BLaER1 treated with 17β-estradiol and CSF1 and Interleukin-3, amounts not matched to agents 10 nM and 100 nM (cell line): ENCODE measurements at regions not wholly inside any gene's neighbourhood (a gene's known extent, or its start where the extent isn't known, plus 50 kb on each side); places are given as distances from the start of the nearest gene placed in this dataset.

ENCODE experiments used
- H3K27ac ChIP-seq, 11 experiments: shearing (Covaris generic); formaldehyde crosslinking; 2 replicates each; pipeline ENCODE4 v1.8.1; 2022
- H3K27me3 ChIP-seq, 11 experiments: shearing (Covaris generic); formaldehyde crosslinking; 2 replicates each; pipeline ENCODE4 v1.8.1; 2022
- H3K36me3 ChIP-seq, 11 experiments: shearing (Covaris generic); formaldehyde crosslinking; 2 replicates each; pipeline ENCODE4 v1.8.1; 2022
- H3K4me1 ChIP-seq, 10 experiments: shearing (Covaris generic); formaldehyde crosslinking; 2 replicates each; pipeline ENCODE4 v1.8.1; 2022
- H3K4me2 ChIP-seq, 11 experiments: shearing (Covaris generic); formaldehyde crosslinking; 2 replicates each; pipeline ENCODE4 v1.8.1; 2022
- H3K4me3 ChIP-seq, 10 experiments: shearing (Covaris generic); formaldehyde crosslinking; 2 replicates each; pipeline ENCODE4 v1.8.1; 2022
- H3K9ac ChIP-seq, 11 experiments: shearing (Covaris generic); formaldehyde crosslinking; 2 replicates each; pipeline ENCODE4 v1.8.1; 2022
- H3K9me3 ChIP-seq, 11 experiments: shearing (Covaris generic); formaldehyde crosslinking; replicated peaks in 1 of 11; 2 replicates each; pipeline ENCODE4 v1.8.1; 2022
- H4K20me1 ChIP-seq, 11 experiments: shearing (Covaris generic); formaldehyde crosslinking; 2 replicates each; pipeline ENCODE4 v1.8.1; 2022
- Cebpa-rat ChIP-seq, 11 experiments: shearing (Covaris generic); IDR thresholded peaks; 2 replicates each; pipeline ENCODE4 v1.8.1; 2022

DNA sequence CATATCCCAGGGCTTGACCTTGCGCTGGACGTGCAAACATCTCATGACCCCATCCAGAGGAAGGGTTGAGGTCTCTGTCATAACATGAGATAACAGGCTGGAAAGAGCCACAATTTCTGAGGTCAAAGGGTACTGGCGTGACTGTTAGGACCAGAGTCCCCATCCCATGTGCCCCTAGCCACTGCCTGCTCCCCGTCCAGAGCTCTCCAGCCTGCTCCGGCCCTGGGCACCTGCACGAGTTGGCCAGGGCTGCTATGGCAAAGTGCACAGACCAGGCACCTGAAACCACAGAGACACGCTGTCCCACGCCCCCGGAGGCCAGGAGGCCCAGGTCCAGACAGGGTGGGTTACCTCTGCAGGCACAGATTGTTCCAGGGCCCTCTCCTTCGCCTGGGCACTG is 58.9 kb downstream of the SHANK2 start:
- Histone ChIP-seq H3K27me3 (no peaks in the 10 kb centered on the region), H3K27ac (no peak overlapping the region), H3K4me3 (no peak overlapping the region), H3K36me3 (no peaks in the 10 kb centered on the region), H3K4me1 (peaks cover 0 to 8% (median 2%) of the 10 kb centered on the region in 10 experiments; a peak in 7 of 20 replicates), H3K9ac (no peak overlapping the region), H4K20me1 (no peaks in the 10 kb centered on the region), H3K4me2 (no peak overlapping the region), H3K9me3 (no peaks in the 10 kb centered on the region)
- TF ChIP-seq Cebpa-rat (IDR thresholded peaks at IDR 0.05) = no peak

GRCh38 chr11:71192629-71193028 is 59.7 kb downstream of the SHANK2 start:
- Histone ChIP-seq H3K4me3 (no peak overlapping the region), H3K4me2 (no peak overlapping the region), H3K27me3 (no peaks in the 10 kb centered on the region), H3K36me3 (no peaks in the 10 kb centered on the region), H4K20me1 (no peaks in the 10 kb centered on the region), H3K4me1 (peaks cover 0 to 8% (median 2%) of the 10 kb centered on the region in 10 experiments; a peak in 7 of 20 replicates), H3K9me3 (no peaks in the 10 kb centered on the region), H3K27ac (no peak overlapping the region), H3K9ac (no peak overlapping the region)
- TF ChIP-seq Cebpa-rat (IDR thresholded peaks at IDR 0.05) = no peak

GRCh38 chr11:71191201-71191600 is 61.2 kb downstream of the SHANK2 start:
- TF ChIP-seq Cebpa-rat (IDR thresholded peaks at IDR 0.05) = no peak
- Histone ChIP-seq H3K4me1 (no peaks in the 10 kb centered on the region), H3K9me3 (no peaks in the 10 kb centered on the region), H3K36me3 (no peaks in the 10 kb centered on the region), H3K27me3 (no peaks in the 10 kb centered on the region), H3K4me2 (no peak overlapping the region), H3K9ac (no peak overlapping the region), H4K20me1 (no peaks in the 10 kb centered on the region), H3K27ac (no peak overlapping the region), H3K4me3 (no peak overlapping the region)

- H3K9me3 ChIP-seq = no peaks in the 10 kb centered on the region
- H3K4me3 ChIP-seq = no peak overlapping the region
- no peak overlapping the region for H3K4me2 ChIP-seq
- H4K20me1 ChIP-seq = no peaks in the 10 kb centered on the region
- no peaks in the 10 kb centered on the region for H3K4me1 ChIP-seq
- no peak for TF ChIP-seq Cebpa-rat (IDR thresholded peaks at IDR 0.05)
- H3K27ac ChIP-seq = no peak overlapping the region
- H3K36me3 ChIP-seq = no peaks in the 10 kb centered on the region
- H3K9ac ChIP-seq = no peak overlapping the region
- no peaks in the 10 kb centered on the region for H3K27me3 ChIP-seq
These were observed 61.8 kb downstream of the SHANK2 start for GRCh38 chr11:71190551-71190950.

- H4K20me1 ChIP-seq = no peaks in the 10 kb centered on the region
- no peak for TF ChIP-seq Cebpa-rat (IDR thresholded peaks at IDR 0.05)
- H3K27ac ChIP-seq = no peak overlapping the region
- H3K36me3 ChIP-seq = no peaks in the 10 kb centered on the region
- H3K4me1 ChIP-seq = no peaks in the 10 kb centered on the region
- no peaks in the 10 kb centered on the region for H3K9me3 ChIP-seq
- no peak overlapping the region for H3K4me2 ChIP-seq
- no peaks in the 10 kb centered on the region for H3K27me3 ChIP-seq
- H3K9ac ChIP-seq = no peak overlapping the region
- H3K4me3 ChIP-seq = no peak overlapping the region
These were observed 62.5 kb downstream of the SHANK2 start for GRCh38 chr11:71189768-71190315.

DNA sequence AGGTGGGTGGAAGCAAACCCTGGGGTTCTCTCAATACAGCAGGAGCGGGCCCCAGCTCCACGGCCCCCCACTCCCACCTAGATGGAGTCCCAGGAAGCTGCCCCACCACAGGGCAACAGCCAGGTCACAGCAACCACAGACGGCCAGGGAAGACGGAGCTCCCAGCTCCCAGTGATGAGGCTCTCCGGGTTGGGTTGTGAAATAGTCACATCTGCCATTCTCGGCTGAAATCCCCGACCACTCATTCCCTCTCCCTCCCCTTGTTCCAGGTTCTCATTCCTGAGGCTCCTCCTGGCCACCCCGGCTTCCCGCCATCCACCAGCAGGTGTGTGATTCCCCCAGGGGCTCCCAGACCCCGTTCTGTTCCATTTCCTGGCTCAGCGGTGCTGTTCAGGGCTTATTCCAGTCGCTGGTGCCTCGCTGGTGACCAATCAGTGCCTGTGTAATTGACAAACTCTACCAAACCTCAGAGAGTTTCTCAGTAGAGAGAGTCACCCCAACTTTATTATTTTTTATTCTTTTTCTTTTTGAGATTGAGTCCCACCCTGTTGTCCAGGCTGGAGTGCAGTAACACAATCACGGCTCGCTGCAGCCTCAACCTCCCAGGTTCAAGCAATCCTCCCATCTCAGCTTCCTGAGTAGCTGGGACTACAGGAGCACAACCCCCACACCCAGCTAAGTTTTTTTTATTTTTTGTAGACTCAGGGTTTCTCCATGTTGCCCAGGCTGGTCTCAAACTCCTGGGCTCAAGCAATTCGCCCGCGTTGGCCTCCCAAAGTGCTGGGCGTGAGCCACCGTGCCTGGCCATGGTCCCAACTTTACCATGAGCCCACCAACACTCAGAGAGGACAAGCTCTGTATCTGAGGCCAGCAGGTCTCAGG is 63.2 kb downstream of the SHANK2 start:
- Histone ChIP-seq H4K20me1 (no peaks in the 10 kb centered on the region), H3K4me3 (no peak overlapping the region), H3K36me3 (no peaks in the 10 kb centered on the region), H3K9ac (no peak overlapping the region), H3K27me3 (no peaks in the 10 kb centered on the region), H3K4me1 (no peaks in the 10 kb centered on the region), H3K9me3 (no peaks in the 10 kb centered on the region), H3K27ac (no peak overlapping the region), H3K4me2 (no peak overlapping the region)
- TF ChIP-seq Cebpa-rat (IDR thresholded peaks at IDR 0.05) = no peak

- H3K4me3 ChIP-seq = no peak overlapping the region
- H3K9me3 ChIP-seq = no peaks in the 10 kb centered on the region
- no peaks in the 10 kb centered on the region for H3K4me1 ChIP-seq
- H3K27ac ChIP-seq = no peak overlapping the region
- no peaks in the 10 kb centered on the region for H3K27me3 ChIP-seq
- no peak overlapping the region for H3K4me2 ChIP-seq
- H3K36me3 ChIP-seq = no peaks in the 10 kb centered on the region
- no peaks in the 10 kb centered on the region for H4K20me1 ChIP-seq
- TF ChIP-seq Cebpa-rat (IDR thresholded peaks at IDR 0.05) = no peak
- no peak overlapping the region for H3K9ac ChIP-seq
These were observed 64.3 kb downstream of the SHANK2 start for GRCh38 chr11:71188073-71188472.

GRCh38 chr11:71186806-71187205 is 65.6 kb downstream of the SHANK2 start:
- H3K4me3 ChIP-seq = no peak overlapping the region
- no peaks in the 10 kb centered on the region for H3K4me1 ChIP-seq
- H3K36me3 ChIP-seq = no peaks in the 10 kb centered on the region

DNA sequence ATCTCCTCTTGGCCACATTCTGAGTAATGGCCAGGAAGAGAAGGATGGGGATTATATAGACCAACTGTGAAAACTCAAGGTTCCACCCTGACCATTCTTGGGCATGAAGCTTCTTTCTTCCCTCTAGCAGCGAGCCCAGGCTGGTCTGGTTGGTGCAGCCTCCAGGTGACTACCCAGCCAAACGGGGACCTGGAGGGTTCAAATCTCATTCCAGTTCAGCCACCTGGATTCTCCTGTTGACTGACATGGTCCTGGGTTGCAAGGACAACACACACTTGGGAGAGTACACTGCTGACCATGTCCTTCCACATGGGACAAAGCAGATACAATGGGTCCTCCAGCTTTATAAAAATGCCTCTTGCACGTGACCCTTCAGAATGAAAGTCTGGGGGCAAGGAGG is 67.0 kb downstream of the SHANK2 start:
- H3K9me3 ChIP-seq = no peaks in the 10 kb centered on the region
- no peak overlapping the region for H3K4me3 ChIP-seq
- TF ChIP-seq Cebpa-rat (IDR thresholded peaks at IDR 0.05) = no peak
- no peak overlapping the region for H3K4me2 ChIP-seq
- H3K4me1 ChIP-seq = no peaks in the 10 kb centered on the region
- H3K27me3 ChIP-seq = no peaks in the 10 kb centered on the region
- no peaks in the 10 kb centered on the region for H4K20me1 ChIP-seq
- no peak overlapping the region for H3K27ac ChIP-seq
- no peak overlapping the region for H3K9ac ChIP-seq
- H3K36me3 ChIP-seq = no peaks in the 10 kb centered on the region

More at GRCh38 chr11:71186806-71187205, 65.6 kb downstream of the SHANK2 start:
- H4K20me1 ChIP-seq = no peaks in the 10 kb centered on the region
- no peak overlapping the region for H3K27ac ChIP-seq
- no peak overlapping the region for H3K9ac ChIP-seq
- no peak overlapping the region for H3K4me2 ChIP-seq
- H3K9me3 ChIP-seq = no peaks in the 10 kb centered on the region
- no peak for TF ChIP-seq Cebpa-rat (IDR thresholded peaks at IDR 0.05)
- no peaks in the 10 kb centered on the region for H3K27me3 ChIP-seq
